CD4-positive, alpha-beta T cell treated with Interleukin-4 for 4 hours (primary cell): ENCODE measurements at regions not wholly inside any gene's neighbourhood (a gene's known extent, or its start where the extent isn't known, plus 50 kb on each side); places are given as distances from the start of the nearest gene placed in this dataset.
"Not testable (repeated sequence)": the region's sequence is repeated elsewhere in the genome, so short reads cannot be mapped to it uniquely, and the experiment has no call there.

Experiments used
- DNase-seq: peaks from one replicate; pipeline ENCODE4 v3.0.0-alpha.2; 2020

GRCh38 chr16:87012954-87013938, 303.9 kb downstream of the C16orf95 start:
- no peak for DNase-seq

DNA sequence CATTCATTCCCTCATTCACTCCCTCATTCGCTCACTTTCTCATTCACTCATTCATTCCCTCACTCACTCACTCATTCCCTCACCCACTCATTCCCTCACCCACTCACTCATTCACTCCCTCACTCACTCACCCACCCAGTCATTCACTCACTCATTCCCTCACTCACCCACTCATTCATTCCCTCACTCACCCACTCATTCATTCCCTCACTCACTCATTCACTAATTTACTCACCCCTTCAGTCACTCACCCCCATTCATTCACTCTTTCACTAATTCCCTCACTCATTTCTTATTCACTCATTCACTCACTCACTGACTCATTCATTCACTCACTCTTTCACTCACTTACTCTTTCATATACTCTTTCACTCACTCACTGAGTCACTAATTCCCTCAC, 303.1 kb downstream of the C16orf95 start:
- DNase-seq: no peak

- DNase-seq: no peak
These were observed 302.2 kb downstream of the C16orf95 start for GRCh38 chr16:87015021-87015420.

GRCh38 chr16:87016046-87017035, 300.9 kb downstream of the C16orf95 start:
- no peak for DNase-seq

DNA sequence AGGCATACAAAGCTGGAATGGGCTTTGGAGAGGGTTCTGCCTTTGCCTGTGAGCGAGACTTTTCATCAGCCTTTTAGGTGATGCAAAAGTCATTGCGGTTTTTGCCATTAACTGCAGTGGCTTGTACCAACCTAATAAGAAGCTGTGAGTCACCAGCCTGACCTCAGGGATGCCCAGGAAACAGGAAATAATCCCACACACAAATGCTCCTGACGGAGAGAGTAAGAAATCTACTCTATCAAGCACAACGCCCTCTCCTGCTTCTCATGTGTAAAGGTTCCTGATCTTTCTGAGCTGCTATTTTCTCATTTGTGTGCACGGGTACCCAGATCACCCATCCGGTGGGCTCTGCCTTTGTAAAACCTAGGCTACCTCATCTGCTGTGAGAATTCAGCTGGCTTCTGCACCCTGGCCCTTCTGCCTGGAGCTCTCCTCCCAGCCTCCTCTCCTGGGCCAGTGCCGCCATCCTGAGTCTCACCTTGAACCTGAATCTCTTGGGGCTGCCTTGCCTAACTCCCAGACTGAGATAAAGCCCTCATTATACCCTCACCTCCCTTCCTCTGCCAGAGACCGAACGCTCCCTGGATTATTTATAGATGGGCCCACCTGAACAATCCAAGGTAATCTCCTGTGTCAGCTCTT, 299.7 kb downstream of the C16orf95 start:
- no peak for DNase-seq

GRCh38 chr16:87025676-87026075, 291.5 kb downstream of the C16orf95 start:
- DNase-seq: no peak

GRCh38 chr16:87027056-87027616, 290.1 kb downstream of the C16orf95 start:
- no peak for DNase-seq

GRCh38 chr16:87028481-87029320, 288.5 kb downstream of the C16orf95 start:
- no peak for DNase-seq

DNA sequence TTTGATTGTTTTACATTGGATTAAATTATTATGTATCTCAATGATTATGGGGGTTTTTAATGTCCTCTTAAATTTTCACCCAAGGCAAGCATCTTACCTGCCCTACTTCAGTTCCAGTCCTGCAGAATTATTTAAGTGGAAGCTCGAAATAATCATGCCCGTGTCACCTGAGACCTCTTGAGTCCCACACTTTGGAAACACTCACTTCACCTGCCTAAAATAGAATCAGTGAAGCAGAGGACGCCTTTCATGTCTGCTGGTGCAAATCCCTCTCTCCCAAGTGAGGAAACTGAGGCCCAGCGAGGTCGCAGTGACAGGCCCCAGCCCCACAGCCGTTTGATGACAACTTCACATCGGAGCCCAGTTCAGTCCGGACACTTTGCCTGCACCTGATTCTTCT, 284.6 kb downstream of the C16orf95 start:
- no peak for DNase-seq

GRCh38 chr16:87033021-87033471, 284.1 kb downstream of the C16orf95 start:
- DNase-seq: no peak

DNA sequence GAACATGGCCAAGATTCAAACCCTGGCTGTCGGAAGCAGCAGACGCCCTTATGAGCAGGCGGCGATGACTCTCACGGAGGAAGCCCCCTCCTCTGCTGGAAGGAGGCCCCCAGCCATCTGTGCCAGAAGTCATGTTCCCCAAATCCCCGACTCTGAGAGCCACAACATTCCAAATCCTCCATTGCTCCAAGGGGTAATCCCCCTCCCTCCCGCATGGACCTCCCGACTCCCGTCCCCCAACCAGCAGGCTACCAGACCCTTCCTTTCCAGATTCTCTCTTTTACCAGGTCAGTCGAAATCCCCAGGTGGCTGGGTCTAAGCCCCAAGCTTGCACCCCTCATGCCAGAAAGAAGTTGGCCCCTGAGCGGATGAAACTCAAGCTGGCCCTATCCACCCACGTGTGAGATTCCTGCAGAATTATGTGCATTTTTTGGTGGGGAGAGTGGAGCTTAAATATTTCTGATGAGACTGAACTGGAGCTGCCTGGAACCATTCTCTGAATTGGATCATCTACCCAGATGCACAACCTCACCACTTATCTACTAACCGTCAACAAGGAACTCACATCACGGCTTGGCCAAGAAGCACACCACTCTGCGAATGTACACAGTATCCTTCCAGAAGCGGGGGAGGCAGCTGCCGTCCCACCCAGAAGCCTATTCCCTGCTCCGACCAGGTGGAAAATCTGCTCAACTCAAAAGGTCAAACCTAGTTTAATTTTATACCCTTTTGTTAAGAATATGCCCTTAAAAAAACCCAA, 283.5 kb downstream of the C16orf95 start:
- no peak for DNase-seq

GRCh38 chr16:87034317-87034716, 282.9 kb downstream of the C16orf95 start:
- no peak for DNase-seq

DNA sequence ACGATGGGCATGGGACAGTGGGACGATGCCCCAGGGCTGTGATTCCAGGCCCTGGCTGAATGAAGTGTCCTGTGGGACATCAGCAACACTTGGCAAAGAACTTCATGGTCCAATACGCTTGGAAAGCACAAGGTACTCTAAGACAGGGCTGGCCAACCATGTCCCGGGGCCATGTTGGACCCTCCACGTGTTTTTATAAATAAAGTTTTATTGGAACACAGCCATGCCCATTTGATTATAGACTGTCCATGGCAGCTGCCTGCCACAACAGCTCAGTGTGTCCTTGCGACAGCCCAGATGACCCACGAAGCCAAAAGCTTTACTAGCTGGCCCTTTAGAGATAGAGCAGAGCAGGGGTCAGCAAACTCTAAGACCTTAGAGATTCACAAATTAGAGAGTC, 282.1 kb downstream of the C16orf95 start:
- no peak for DNase-seq

DNA sequence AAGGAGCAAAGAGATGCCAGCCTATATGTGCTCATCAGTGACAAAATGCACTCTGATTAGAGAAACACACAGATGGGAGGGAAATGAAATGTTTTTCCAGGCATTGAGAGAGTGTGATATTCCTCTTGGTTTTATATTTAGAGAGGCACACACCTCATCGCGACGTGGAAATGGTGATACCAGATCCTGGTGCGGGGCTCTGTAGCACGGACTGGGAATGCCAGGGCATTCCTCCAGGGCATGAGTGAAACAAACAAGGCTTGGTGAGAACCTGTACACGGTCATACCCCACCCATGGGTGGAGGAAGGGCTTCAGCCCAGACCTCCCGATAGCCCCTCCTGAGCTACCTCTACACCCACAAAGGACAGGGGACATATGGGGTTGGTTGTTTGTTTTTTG, 280.2 kb downstream of the C16orf95 start:
- no peak for DNase-seq

DNA sequence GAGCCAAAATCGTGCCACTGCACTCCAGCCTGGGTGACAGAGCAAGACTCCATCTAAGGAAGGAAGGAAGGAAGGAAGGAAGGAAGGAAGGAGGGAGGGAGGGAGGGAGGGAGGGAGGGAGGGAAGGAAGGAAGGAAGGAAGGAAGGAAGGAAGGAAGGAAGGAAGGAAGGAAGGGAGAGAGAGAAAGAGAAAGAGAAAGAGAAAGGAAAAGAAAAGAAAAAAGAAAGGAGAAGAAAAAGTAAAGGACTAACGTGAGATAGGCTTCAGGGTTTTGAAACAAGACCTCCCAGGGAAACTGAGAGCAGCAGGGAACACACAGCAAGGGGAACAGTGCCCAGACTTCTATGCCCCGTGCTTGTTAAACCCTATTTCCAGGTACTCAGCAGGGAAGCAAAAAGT, 278.7 kb downstream of the C16orf95 start:
- not testable (repeated sequence) for DNase-seq

- DNase-seq: no peak
These were observed 276.7 kb downstream of the C16orf95 start for GRCh38 chr16:87040169-87041117.

- no peak for DNase-seq
These were observed 275.9 kb downstream of the C16orf95 start for GRCh38 chr16:87041286-87041685.

DNA sequence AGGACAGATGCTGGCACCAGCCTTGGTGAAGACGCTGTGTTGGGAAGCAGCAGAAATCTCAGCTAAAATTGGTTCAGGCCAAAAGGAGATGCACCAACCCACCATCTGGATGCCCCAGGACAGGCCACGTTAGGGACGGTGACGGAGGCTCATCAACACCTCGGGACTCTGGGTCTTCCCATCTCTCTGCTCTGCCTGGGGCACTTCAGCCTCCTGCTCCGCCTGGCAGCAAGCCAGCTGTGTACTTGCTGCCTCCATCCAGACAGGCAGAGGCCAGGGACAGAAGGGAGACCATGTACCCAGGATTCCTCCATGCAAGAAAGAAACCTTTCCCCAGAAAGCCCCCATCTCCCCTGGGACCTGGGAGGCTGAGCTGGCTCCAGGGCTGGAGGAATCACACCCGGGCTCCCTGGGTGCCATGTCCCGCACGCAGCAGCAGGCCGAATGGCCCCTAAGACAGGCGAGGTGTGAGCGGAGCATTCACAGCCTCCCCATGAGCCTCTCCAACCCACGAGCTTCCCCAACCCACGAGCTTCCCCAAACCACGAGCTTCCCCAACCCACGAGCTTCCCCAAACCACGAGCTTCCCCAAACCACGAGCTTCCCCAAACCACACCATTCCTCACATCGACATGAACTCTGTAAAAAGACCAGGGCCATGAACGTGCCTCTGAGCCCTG, 274.5 kb downstream of the C16orf95 start:
- DNase-seq: no peak
